Hematopoietic multipotent progenitor cell (in vitro differentiated cells): ENCODE measurements at regions not wholly inside any gene's neighbourhood (a gene's known extent, or its start where the extent isn't known, plus 50 kb on each side); places are given as distances from the start of the nearest gene placed in this dataset.
"Not testable (repeated sequence)": the region's sequence is repeated elsewhere in the genome, so short reads cannot be mapped to it uniquely, and the experiment has no call there.

Experiments used
- DNase-seq, 3 donors: peaks; one replicate each; pipeline ENCODE4 v3.0.0-alpha.2; 2011 to 2015; ENCODE audit warnings: low read depth in 2 of 3, low spot score in 2 of 3

DNA sequence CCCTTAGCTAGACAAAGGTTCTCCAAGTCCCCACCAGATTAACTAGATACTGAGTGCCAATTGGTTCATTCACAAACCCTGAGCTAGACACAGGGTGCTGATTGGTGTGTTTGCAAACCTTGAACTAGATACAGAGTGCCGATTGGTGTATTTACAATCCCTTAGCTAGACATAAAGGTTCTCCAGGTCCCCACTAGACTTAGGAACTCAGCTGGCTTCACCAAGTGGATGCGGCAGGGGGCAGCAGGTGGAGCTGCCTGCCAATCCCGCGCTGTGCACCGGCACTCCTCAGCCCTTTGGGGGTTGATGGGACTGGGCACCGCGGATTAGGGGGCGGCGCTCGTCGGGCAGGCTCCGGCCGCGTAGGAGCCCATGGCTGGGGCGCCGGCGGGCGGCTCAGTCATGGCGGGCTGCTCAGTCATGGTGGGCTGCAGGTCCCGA is 157.6 kb downstream of the KLRB1 start:
- DNase-seq = peak in 1 of 3 donors; percentile 46

DNA sequence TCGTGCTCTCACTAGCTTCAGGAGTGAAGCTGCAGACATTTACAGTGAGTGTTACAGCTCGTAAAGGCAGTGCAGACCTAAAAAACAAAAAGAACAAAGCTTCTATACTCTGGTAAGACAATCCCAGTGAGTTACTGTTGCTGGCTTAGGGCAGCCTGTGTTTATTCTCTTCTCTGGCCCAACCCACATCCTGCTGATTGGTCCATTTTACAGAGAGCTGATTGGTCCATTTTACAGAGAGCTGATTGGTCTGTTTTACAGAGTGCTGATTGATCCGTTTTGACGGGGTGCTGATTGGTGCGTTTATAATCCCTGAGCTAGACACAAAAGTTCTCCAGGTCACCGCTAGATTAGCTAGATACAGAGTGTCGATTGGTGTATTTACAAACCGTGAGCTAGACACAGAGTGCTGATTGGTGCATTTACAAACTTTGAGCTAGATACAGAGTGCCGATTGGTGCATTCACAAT is 158.0 kb downstream of the KLRB1 start:
- peak in 1 of 3 donors; percentile 71 for DNase-seq

GRCh38 chr12:9449181-9449580 is 158.5 kb downstream of the KLRB1 start:
- peak in 1 of 3 donors; percentile 31 for DNase-seq

DNA sequence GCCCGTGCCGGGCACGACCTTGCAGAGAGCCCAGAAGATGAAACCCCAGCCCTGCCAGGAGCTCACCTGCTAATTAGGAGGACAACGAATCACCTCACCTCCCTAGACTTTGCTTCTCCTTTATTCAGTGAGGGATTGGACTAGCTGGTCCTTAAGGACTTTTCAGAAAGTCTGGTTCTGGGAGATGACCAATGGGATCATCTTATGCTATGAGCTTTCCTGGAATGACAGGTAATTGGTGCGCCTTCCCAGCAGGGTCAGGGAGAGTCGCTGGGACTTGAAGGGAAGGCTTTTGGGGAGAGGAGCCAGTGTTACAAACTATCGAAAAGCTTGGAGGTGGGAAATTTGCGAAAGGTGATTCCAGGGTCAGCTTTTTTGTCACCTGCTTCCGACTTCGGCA is 159.1 kb downstream of the KLRB1 start:
- not testable (repeated sequence) for DNase-seq

- peak; percentile 64 to 92 (median 84) for DNase-seq
These were observed 159.7 kb downstream of the KLRB1 start for GRCh38 chr12:9447791-9448614.

- not testable (repeated sequence) for DNase-seq
These were observed 160.6 kb downstream of the KLRB1 start for GRCh38 chr12:9446883-9447761.

GRCh38 chr12:9440428-9440827 is 167.3 kb downstream of the KLRB1 start:
- not testable (repeated sequence) for DNase-seq

- DNase-seq = not testable (repeated sequence)
These were observed 172.0 kb downstream of the KLRB1 start for GRCh38 chr12:9435682-9436081.

DNA sequence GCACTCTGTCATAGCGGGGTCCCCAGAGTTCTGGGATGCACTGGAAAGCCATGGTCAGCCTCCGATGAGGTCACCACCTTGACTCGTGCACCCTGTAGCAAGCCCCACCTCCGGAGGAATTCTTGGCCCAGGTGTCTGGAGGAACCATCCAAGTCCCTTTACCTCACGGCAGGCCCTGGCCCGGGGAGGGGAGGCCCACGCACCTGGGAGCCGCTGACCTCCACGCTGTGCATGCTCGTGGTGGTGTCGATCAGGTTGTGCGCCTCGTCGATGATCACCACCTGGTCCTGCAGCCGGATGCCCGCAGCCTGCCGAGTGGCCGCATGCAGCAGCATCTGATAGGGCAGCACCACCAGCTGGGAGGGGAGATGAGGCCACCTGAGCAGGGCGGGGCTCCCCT is 177.3 kb downstream of the KLRB1 start:
- DNase-seq = not testable (repeated sequence)

DNA sequence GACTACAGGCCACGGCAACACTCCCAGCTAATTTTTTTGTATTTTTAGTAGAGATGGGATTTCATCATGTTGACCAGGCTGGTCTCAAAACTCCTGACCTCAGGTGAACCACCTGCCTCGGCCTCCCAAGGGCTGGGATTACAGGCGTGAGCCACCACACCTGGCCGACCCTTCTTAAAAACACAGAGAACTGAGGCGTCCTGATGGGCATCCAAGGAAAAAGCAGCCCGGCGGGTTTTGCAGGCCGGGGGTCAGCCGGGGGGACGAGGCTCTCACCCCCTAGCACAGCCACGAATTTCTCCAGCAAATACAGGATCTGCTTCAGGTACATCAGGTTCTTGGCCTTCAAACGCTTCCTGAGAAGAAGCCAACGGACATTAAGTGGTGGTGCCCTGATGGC is 178.9 kb downstream of the KLRB1 start:
- DNase-seq = not testable (repeated sequence)

DNA sequence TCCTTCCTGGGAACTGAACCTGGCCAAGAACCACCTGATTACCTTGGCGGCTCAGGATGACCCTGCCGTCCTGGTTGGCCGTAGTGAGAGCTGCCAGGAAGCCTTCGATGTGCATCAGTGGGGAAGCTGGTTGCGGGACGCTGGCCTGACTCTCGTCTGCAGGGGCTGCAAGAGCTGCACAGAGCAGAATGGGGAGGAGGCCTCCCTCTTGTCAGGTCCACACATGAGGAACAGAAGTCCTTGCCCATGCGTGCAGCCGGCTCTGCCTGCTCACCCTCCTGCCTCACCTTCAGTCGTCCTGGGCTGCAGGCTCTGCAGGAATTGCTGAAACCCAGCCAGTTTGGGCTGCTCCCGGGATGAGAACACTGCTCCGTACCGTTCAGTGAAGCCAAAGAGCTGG is 182.3 kb downstream of the KLRB1 start:
- DNase-seq = not testable (repeated sequence)

DNA sequence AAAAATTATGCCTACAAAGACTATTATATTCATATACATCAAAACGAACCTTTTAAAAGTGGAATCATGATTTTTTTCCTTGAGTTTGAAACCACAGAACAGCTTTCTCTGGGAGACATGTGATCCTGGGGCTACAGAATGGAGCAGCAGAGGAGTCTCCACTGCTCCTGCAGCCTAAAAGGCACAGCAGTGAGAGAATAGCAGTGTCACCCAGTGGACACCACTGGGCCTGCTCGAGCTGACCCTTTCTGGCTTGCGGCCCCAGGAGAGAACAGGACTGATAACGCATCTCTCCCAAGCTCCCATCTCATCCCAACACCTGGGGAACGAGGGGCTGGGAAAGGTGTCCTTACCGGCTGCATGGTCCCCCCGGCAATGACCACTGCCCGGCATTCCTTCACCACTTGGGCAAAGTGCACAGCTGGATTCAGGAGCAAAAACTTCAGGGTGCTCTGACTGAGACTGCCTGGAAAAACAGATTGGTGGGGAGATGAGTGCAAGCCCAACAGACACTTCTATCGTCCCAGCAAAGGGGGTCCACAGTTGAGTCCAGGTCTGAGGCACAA is 183.5 kb downstream of the KLRB1 start:
- not testable (repeated sequence) for DNase-seq

DNA sequence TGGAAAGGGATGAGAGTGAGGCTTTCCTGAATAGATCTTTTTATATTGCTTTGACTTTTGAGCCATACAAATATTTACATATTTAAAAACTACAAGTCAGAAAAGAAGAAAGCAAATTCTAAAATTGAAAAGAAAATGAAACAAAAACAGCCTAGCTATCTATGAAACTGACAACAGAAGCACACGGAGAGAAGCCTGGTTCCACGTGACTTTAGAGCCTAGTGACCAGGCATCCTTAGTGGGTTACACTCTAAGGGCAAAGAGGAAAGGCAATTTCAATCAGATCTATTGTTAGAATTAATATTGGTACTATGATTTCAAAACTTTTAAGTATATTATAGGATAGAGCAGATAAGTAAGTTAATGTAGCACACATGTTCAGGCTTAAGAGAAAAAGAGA is 185.0 kb downstream of the KLRB1 start:
- DNase-seq = not testable (repeated sequence)

DNA sequence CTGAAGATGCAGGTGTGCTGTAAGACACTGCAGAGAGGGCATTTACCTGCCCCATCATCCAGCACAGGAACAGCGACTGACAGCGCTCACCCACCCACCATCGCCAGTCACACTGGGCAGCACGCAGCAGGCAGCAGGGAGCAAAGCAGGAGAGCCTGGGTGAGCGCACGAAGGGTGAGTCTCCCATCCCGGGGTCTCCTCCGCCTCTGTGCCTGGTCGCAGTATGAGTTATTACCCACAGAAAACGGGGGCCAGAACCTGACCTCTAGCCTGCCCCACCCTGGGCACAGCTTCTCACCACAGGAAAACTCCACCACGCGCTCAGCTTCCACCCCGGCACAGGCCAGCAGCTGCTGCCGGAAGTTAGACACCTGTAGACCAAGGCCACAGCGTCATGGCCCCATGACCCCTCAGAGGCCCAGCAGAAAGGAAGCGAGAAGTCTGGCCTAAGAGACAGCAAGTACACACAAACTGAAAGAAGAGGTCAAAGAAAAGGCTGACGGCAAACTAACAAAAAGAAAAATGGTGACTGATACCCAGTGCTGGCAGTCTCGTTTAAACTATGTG is 186.1 kb downstream of the KLRB1 start:
- not testable (repeated sequence) for DNase-seq

- not testable (repeated sequence) for DNase-seq
These were observed 186.7 kb downstream of the KLRB1 start for GRCh38 chr12:9420817-9421519.

GRCh38 chr12:9418669-9419041 is 189.1 kb downstream of the KLRB1 start:
- not testable (repeated sequence) for DNase-seq

GRCh38 chr12:9417947-9418668 is 189.6 kb downstream of the KLRB1 start:
- DNase-seq = not testable (repeated sequence)

DNA sequence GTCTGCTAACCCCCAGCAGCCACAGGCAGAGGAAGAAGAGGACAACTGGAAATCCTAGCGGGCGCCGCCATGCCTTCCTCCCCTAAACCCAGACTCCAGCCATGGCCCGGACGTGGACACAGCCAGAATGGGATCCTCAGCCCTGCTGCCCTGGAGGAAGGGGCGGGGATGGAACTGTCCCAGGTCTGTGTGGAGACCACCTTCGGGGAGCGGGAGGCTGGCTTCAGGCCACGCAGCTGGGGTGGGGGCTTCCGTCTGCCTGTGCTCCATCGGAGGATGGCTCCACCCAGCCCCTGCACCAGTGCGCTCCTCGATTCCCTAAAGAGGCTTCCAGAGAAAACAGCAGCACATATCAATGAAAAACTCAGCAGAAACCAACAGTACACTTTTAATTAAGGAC is 190.4 kb downstream of the KLRB1 start:
- DNase-seq = not testable (repeated sequence)

DNA sequence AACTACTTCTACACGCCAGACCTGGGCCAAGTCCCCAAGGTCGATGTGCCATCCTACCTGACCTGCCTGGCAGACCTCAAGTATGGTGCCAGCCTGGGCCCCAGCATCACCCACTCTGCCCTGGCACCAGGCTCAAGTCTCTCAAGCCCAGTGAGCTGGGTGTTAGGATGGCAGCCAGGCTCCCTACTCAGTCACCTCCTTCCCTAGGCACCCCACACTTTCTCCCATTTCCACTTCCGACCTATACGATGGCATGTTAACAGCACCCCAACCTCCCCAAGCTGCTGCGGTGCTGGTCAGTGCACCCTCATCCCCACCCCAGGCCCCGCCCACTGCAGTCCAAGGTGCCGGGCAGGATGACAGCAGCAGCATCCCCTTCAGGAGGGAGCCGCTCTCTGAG is 191.4 kb downstream of the KLRB1 start:
- DNase-seq = not testable (repeated sequence)
